ENCODE measurements at regions not wholly inside any gene's neighbourhood (a gene's known extent, or its start where the extent isn't known, plus 50 kb on each side); places are given as distances from the start of the nearest gene placed in this dataset.

GRCh38 chr12:4068981-4069669 lies 195.9 kb upstream of the PARP11 start:
- 0 out of 2 replicates have a peak, but pooled peaks cover 6% of the 10 kb centered on the region for H3K4me1 ChIP-seq (ENCODE audit: insufficient read depth, low read length)
- H3K9me3 ChIP-seq (ENCODE audit: control insufficient read depth, insufficient read depth, low read length), result no peaks in the 10 kb centered on the region; the same call in 1 of the 2 replicates
- no peaks in the 10 kb centered on the region for H3K36me3 ChIP-seq (ENCODE audit: insufficient read depth, low read length)
- H3K9ac ChIP-seq (ENCODE audit: low read depth, low read length), result no peak overlapping the region

GRCh38 chr12:4064008-4064407 lies 190.8 kb upstream of the PARP11 start:
- peaks cover 13% of the 10 kb centered on the region; the same call in 1 of the 2 replicates for H3K4me1 ChIP-seq (ENCODE audit: insufficient read depth, low read length)
- no peaks in the 10 kb centered on the region for H3K36me3 ChIP-seq (ENCODE audit: insufficient read depth, low read length)
- H3K9ac ChIP-seq (ENCODE audit: low read depth, low read length), result no peak overlapping the region
- no peaks in the 10 kb centered on the region for H3K9me3 ChIP-seq (ENCODE audit: control insufficient read depth, insufficient read depth, low read length)

- no peaks in the 10 kb centered on the region for H3K36me3 ChIP-seq (ENCODE audit: insufficient read depth, low read length)
- no peak overlapping the region for H3K9ac ChIP-seq (ENCODE audit: low read depth, low read length)
- H3K4me1 ChIP-seq (ENCODE audit: insufficient read depth, low read length), result peaks cover 10% of the 10 kb centered on the region; the same call in 1 of the 2 replicates
- H3K9me3 ChIP-seq (ENCODE audit: control insufficient read depth, insufficient read depth, low read length), result no peaks in the 10 kb centered on the region
Observed at GRCh38 chr12:4059898-4060568, 186.8 kb upstream of the PARP11 start.

GRCh38 chr12:4056910-4057845 lies 184.0 kb upstream of the PARP11 start:
- Histone ChIP-seq H3K9me3 (ENCODE audit: control insufficient read depth, insufficient read depth, low read length) (no peaks in the 10 kb centered on the region), H3K4me1 (ENCODE audit: insufficient read depth, low read length) (peaks cover 10% of the 10 kb centered on the region; the same call in 1 of the 2 replicates), H3K9ac (ENCODE audit: low read depth, low read length) (no peak overlapping the region), H3K36me3 (ENCODE audit: insufficient read depth, low read length) (no peaks in the 10 kb centered on the region)

- Histone ChIP-seq H3K9ac (ENCODE audit: low read depth, low read length) (no peak overlapping the region), H3K4me1 (ENCODE audit: insufficient read depth, low read length) (no peaks in the 10 kb centered on the region), H3K9me3 (ENCODE audit: control insufficient read depth, insufficient read depth, low read length) (no peaks in the 10 kb centered on the region), H3K36me3 (ENCODE audit: insufficient read depth, low read length) (no peaks in the 10 kb centered on the region)
Observed at GRCh38 chr12:4054630-4055029, 181.4 kb upstream of the PARP11 start.

GRCh38 chr12:4052691-4053090 lies 179.5 kb upstream of the PARP11 start:
- Histone ChIP-seq H3K36me3 (ENCODE audit: insufficient read depth, low read length) (no peaks in the 10 kb centered on the region), H3K4me1 (ENCODE audit: insufficient read depth, low read length) (no peaks in the 10 kb centered on the region), H3K9ac (ENCODE audit: low read depth, low read length) (no peak overlapping the region), H3K9me3 (ENCODE audit: control insufficient read depth, insufficient read depth, low read length) (no peaks in the 10 kb centered on the region)

GRCh38 chr12:4051596-4051995 lies 178.4 kb upstream of the PARP11 start:
- Histone ChIP-seq H3K9me3 (ENCODE audit: control insufficient read depth, insufficient read depth, low read length) (no peaks in the 10 kb centered on the region), H3K9ac (ENCODE audit: low read depth, low read length) (no peak overlapping the region), H3K4me1 (ENCODE audit: insufficient read depth, low read length) (no peaks in the 10 kb centered on the region), H3K36me3 (ENCODE audit: insufficient read depth, low read length) (no peaks in the 10 kb centered on the region)

GRCh38 chr12:4050340-4050739 lies 177.1 kb upstream of the PARP11 start:
- Histone ChIP-seq H3K36me3 (ENCODE audit: insufficient read depth, low read length) (no peaks in the 10 kb centered on the region), H3K4me1 (ENCODE audit: insufficient read depth, low read length) (no peaks in the 10 kb centered on the region), H3K9ac (ENCODE audit: low read depth, low read length) (no peak overlapping the region), H3K9me3 (ENCODE audit: control insufficient read depth, insufficient read depth, low read length) (no peaks in the 10 kb centered on the region)

GRCh38 chr12:4049298-4050080 lies 176.3 kb upstream of the PARP11 start:
- Histone ChIP-seq H3K9me3 (ENCODE audit: control insufficient read depth, insufficient read depth, low read length) (no peaks in the 10 kb centered on the region), H3K9ac (ENCODE audit: low read depth, low read length) (no peak overlapping the region), H3K4me1 (ENCODE audit: insufficient read depth, low read length) (no peaks in the 10 kb centered on the region), H3K36me3 (ENCODE audit: insufficient read depth, low read length) (no peaks in the 10 kb centered on the region)

- H3K9ac ChIP-seq (ENCODE audit: low read depth, low read length), result no peak overlapping the region
- H3K36me3 ChIP-seq (ENCODE audit: insufficient read depth, low read length), result no peaks in the 10 kb centered on the region; the same call in 1 of the 2 replicates
Observed at GRCh38 chr12:4047421-4047820, 174.2 kb upstream of the PARP11 start.

GRCh38 chr12:4046495-4046840 lies 173.3 kb upstream of the PARP11 start:
- Histone ChIP-seq H3K9me3 (ENCODE audit: control insufficient read depth, insufficient read depth, low read length) (no peaks in the 10 kb centered on the region; the same call in 1 of the 2 replicates), H3K9ac (ENCODE audit: low read depth, low read length) (no peak overlapping the region), H3K36me3 (ENCODE audit: insufficient read depth, low read length) (no peaks in the 10 kb centered on the region; the same call in 1 of the 2 replicates), H3K4me1 (ENCODE audit: insufficient read depth, low read length) (no peaks in the 10 kb centered on the region)

More at GRCh38 chr12:4047421-4047820, 174.2 kb upstream of the PARP11 start:
- H3K9me3 ChIP-seq (ENCODE audit: control insufficient read depth, insufficient read depth, low read length), result no peaks in the 10 kb centered on the region; the same call in 1 of the 2 replicates
- H3K4me1 ChIP-seq (ENCODE audit: insufficient read depth, low read length), result no peaks in the 10 kb centered on the region

GRCh38 chr12:4045786-4046494 lies 172.7 kb upstream of the PARP11 start:
- H3K4me1 ChIP-seq (ENCODE audit: insufficient read depth, low read length), result no peaks in the 10 kb centered on the region
- H3K36me3 ChIP-seq (ENCODE audit: insufficient read depth, low read length), result no peaks in the 10 kb centered on the region; the same call in 1 of the 2 replicates
- H3K9me3 ChIP-seq (ENCODE audit: control insufficient read depth, insufficient read depth, low read length), result no peaks in the 10 kb centered on the region; the same call in 1 of the 2 replicates
- H3K9ac ChIP-seq (ENCODE audit: low read depth, low read length), result no peak overlapping the region
